Activated CD8-positive, alpha-beta T cell treated with anti-CD3 and anti-CD28 coated beads, Interleukin-2, amount 10 ng/mL, durations not matched to agents 7 days and 5 days (primary cell): ENCODE measurements at regions not wholly inside any gene's neighbourhood (a gene's known extent, or its start where the extent isn't known, plus 50 kb on each side); places are given as distances from the start of the nearest gene placed in this dataset.
"Not testable (repeated sequence)": the region's sequence is repeated elsewhere in the genome, so short reads cannot be mapped to it uniquely, and the experiment has no call there.

Source experiments
- ATAC-seq: fragments of 150-1000 bp; cut with Tn5 transposase; one replicate; pipeline ENCODE4 v1.10.0; 2021; ENCODE audit warnings: moderate library complexity
- CTCF ChIA-PET: fragments of 350-600 bp; sonication (Branson Sonifier 250); formaldehyde crosslinking; loops from one replicate; lab custom pipeline; 2021; ENCODE audit warnings: antibody characterized with exemption; lab: Charles Lee
- POLR2A ChIA-PET: fragments of 350-600 bp; sonication (Branson Sonifier 250); formaldehyde crosslinking; loops from one replicate; lab custom pipeline; 2021; ENCODE audit warnings: antibody characterized with exemption; lab: Charles Lee
- DNase-seq: peaks from one replicate; pipeline ENCODE4 v3.0.0-alpha.2; 2020
- H3K27ac Mint-ChIP-seq: one replicate; pipeline ENCODE4 v1.8.0; 2021; ENCODE audit warnings: mild to moderate bottlenecking, mixed read lengths
- H3K27me3 Mint-ChIP-seq: one replicate; pipeline ENCODE4 v1.8.0; 2021; ENCODE audit warnings: low read depth, mixed read lengths
- H3K36me3 Mint-ChIP-seq: one replicate; pipeline ENCODE4 v1.8.0; 2021; ENCODE audit warnings: low read depth, mixed read lengths
- H3K4me1 Mint-ChIP-seq: one replicate; pipeline ENCODE4 v1.8.0; 2021; ENCODE audit warnings: low read depth, mixed read lengths
- H3K4me3 Mint-ChIP-seq: one replicate; pipeline ENCODE4 v1.8.0; 2021; ENCODE audit warnings: mild to moderate bottlenecking, mixed read lengths
- H3K9me3 Mint-ChIP-seq: one replicate; pipeline ENCODE4 v1.8.0; 2022; ENCODE audit warnings: mixed read lengths; ENCODE audit not compliant: insufficient read depth

DNA sequence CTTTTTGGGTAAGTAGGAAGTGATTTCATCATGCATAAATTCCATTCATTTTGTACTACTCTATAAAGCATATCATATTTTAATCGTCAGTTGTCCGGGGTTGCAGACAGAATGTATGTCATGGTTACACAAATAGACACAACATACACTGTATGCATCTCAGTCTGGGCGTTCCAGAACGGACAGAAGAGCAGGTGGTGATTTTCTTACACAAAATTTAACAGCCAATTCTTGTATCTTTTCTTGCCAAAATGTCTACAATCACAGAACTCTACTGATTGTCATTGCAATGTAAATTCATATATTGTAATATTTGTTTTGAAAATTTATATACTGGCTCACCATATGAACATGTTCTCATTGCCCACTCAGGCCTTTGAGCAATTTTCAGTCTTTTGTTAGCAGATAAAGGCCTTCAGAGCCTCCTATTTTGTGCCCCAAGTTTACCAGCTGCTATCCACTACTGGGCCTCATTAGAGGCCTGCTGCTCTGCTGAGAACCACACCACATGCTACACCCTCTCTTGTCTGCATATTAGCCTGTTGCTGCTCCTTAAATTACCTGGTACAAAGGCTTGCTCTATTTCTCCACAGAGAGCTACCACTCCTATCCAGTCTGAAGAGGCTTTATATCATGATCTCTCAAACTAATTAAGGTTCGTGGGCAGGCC is 61.5 kb downstream of the PRDM13 start:
- DNase-seq (no peak), ATAC-seq (no peak)
- no peaks in the 10 kb centered on the region for H3K9me3 Mint-ChIP-seq
- H3K27ac Mint-ChIP-seq: no peak overlapping the region
- H3K4me1 Mint-ChIP-seq: no peaks in the 10 kb centered on the region
- H3K36me3 Mint-ChIP-seq: no peaks in the 10 kb centered on the region
- ChIA-PET CTCF (no interaction called here), POLR2A (no interaction called here)
- H3K4me3 Mint-ChIP-seq: no peak overlapping the region
- peaks cover 14% of the 10 kb centered on the region for H3K27me3 Mint-ChIP-seq

DNA sequence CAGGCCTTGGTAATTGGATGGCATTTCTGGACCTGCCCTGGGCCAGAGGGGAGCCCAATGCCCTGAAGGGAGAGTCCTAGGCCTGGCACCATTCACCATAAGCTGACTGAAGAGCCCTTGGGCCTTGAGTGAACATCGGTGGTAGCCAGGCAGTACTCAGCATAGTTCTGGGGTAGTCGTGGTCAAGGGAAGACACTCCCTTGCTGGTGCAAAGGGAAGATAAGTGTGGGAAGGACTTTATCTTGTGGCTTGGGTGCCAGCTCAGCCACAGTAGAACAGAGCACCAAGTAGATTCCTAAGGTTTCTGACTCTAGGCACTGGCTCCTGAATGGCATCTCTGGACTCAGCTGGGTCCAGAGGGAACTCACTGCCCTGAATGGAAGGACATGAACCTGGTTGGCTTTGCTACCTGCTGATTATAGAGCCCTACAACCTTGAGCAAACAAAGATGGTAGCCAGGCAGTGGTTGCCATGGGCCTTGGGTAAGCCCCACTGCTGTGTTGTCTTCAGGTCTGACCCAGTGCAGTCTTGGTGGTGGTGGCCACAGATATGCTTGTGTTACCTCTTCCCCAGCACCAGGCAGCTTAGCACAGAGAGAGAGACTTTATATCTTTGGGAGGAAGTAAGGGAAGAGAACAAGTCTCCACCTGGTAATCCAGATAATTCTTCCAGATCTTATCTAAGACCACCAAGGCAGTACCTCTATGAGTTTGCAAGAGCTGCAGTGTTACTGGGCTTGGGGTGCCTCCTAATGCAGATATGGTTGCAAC is 83.5 kb downstream of the PRDM13 start:
- H3K9me3 Mint-ChIP-seq: peaks cover 4% of the 10 kb centered on the region
- no peaks in the 10 kb centered on the region for H3K36me3 Mint-ChIP-seq
- H3K27ac Mint-ChIP-seq: no peak overlapping the region
- ChIA-PET CTCF (no interaction called here), POLR2A (no interaction called here)
- H3K4me3 Mint-ChIP-seq: no peak overlapping the region
- H3K27me3 Mint-ChIP-seq: peaks cover 13% of the 10 kb centered on the region
- H3K4me1 Mint-ChIP-seq: no peaks in the 10 kb centered on the region
- no peak for ATAC-seq
- no peak for DNase-seq

DNA sequence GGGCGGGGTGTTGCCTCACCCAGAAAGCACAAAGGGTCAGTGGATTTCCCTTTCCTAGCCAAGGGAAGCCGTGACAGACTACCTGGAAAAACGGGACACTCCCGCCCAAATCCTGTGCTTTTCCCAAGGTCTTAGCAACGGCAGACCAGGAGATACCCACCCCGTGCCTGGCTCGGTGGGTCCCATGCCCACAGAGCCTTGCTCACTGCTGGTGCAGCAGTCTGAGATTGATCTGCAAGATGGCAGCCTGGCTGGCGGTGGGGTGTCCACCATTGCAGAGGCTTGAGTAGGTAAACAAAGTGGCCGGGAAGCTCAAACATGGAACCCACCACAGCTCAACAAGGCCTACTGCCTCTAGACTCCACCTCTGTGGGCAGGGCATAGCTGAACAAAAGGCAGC is 95.7 kb downstream of the PRDM13 start:
- POLR2A ChIA-PET, H3K9me3 Mint-ChIP-seq, H3K4me1 Mint-ChIP-seq, H3K4me3 Mint-ChIP-seq, CTCF ChIA-PET, H3K36me3 Mint-ChIP-seq, ATAC-seq, H3K27ac Mint-ChIP-seq, DNase-seq: not testable (repeated sequence)
- peaks cover 11% of the 10 kb centered on the region for H3K27me3 Mint-ChIP-seq

DNA sequence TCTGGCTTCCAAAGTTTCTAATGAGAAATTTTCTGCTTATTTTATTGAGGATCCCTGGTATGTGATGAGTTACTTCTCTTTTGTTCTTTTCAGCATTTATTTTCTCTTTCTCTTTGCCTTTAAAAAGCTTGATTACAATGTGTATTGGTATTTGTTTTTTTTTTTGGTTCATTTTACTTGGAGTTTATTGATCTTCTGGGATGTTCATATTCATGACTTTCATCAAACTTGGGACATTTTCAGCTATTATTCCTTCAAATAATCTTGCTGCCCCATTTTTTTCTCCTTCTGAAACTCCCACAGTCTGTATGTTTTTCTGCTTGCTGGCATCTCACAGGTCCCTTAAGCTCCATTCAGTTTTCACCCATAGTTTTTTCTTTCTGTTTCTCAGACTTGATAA is 102.4 kb downstream of the PRDM13 start:
- CTCF ChIA-PET: interaction anchor here (0.6 kb wide), 1 partner anchor 63 kb away, joined by 5 read pairs; no protein-coding TSS in a partner anchor
- no peak overlapping the region for H3K27ac Mint-ChIP-seq
- ATAC-seq: no peak
- H3K36me3 Mint-ChIP-seq: no peaks in the 10 kb centered on the region
- peaks cover 4% of the 10 kb centered on the region for H3K27me3 Mint-ChIP-seq
- DNase-seq: no peak
- POLR2A ChIA-PET: no interaction called here
- H3K9me3 Mint-ChIP-seq: no peaks in the 10 kb centered on the region
- no peaks in the 10 kb centered on the region for H3K4me1 Mint-ChIP-seq
- no peak overlapping the region for H3K4me3 Mint-ChIP-seq

DNA sequence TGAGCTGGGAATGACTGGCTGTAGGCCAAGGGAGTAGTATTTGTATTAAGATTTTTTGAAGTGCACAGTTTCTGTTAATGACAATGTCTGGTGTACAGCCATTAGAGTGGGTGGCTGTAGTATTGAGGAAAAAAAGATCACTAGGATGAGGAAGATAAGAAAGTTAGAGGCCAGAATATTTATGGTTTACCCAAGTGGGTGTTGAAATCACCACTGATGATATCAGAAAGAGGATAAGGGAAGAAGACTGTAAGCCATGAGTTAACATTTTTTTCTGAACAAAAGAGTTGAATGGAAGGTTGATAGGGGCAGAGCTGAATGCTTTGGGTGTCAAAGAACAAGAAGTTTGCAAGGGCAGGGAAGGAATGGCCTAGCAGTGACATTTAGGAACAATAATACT is 104.7 kb downstream of the PRDM13 start:
- Mint-ChIP-seq H3K4me1 (no peaks in the 10 kb centered on the region), H3K36me3 (no peaks in the 10 kb centered on the region), H3K9me3 (no peaks in the 10 kb centered on the region), H3K27me3 (peaks cover 1% of the 10 kb centered on the region), H3K4me3 (no peak overlapping the region), H3K27ac (no peak overlapping the region)
- ChIA-PET CTCF (no interaction called here), POLR2A (no interaction called here)
- DNase-seq: no peak
- no peak for ATAC-seq

DNA sequence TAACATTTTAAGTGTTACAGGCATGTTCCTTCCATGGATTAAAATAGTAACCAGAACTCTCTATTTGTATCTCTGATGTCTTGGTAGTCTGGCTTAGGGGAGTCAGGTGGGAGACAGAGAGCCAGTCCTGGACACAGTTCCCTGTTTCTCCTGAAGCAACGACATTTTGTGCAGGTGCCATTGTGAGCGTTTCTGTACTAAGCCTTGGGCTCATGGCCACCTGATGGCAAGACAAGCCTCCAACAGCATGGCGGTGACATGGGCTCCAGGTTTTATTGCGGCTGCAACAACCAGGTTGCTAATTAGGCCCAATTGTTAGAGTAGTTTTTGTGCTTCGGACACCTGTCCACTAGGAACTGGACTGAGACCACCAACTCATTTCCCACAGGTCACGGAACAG is 105.3 kb downstream of the PRDM13 start:
- no peaks in the 10 kb centered on the region for H3K36me3 Mint-ChIP-seq
- peaks cover 6% of the 10 kb centered on the region for H3K27me3 Mint-ChIP-seq
- H3K9me3 Mint-ChIP-seq: no peaks in the 10 kb centered on the region
- no peak overlapping the region for H3K4me3 Mint-ChIP-seq
- H3K27ac Mint-ChIP-seq: no peak overlapping the region
- ChIA-PET CTCF (no interaction called here), POLR2A (no interaction called here)
- no peaks in the 10 kb centered on the region for H3K4me1 Mint-ChIP-seq
- ATAC-seq: no peak
- no peak for DNase-seq

DNA sequence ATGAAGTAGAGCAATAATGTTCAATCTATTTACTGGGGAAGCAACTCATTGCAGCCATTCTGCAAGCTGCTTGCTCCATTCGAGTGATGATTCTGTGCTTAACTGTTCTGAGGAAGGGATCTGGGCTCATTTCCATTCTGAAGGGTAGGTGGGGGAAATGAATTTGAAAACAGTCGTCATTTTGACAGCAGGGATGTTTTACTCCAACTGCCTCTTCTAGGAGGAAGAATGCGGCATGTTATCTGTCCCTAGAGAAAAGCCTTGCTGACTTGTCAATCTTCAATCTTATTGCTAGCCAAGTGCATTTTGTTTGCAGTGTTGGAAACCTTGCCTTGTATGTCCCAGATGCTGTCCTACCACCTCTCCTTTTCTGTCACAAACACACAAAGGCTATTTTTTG is 105.9 kb downstream of the PRDM13 start:
- no peak for DNase-seq
- CTCF ChIA-PET: no interaction called here
- no peak overlapping the region for H3K4me3 Mint-ChIP-seq
- no peaks in the 10 kb centered on the region for H3K36me3 Mint-ChIP-seq
- no peak for ATAC-seq
- POLR2A ChIA-PET: no interaction called here
- H3K9me3 Mint-ChIP-seq: no peaks in the 10 kb centered on the region
- H3K27ac Mint-ChIP-seq: no peak overlapping the region
- H3K4me1 Mint-ChIP-seq: no peaks in the 10 kb centered on the region
- H3K27me3 Mint-ChIP-seq: peaks cover 6% of the 10 kb centered on the region

DNA sequence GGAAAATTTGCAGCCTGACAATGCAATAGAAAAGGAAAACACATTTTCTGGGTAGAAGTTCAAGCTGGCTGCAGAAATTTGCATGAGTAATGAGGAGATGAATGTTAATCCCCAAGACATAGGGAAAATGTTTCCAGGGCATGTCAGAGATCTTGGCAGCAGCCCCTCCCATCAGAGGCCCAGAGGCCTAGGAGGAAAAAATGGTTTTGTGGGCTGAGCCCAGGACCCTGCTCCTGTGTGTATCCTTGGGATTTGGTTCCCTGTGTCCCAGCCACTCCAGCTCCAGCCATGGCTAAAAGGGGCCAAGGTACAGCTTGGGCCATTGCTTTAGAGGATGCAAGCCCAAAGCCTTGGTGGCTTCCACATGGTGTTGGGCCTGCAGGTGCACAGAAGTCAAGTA is 115.4 kb downstream of the PRDM13 start:
- peaks cover 21% of the 10 kb centered on the region for H3K27me3 Mint-ChIP-seq
- H3K36me3 Mint-ChIP-seq, DNase-seq, CTCF ChIA-PET, POLR2A ChIA-PET, H3K27ac Mint-ChIP-seq, ATAC-seq, H3K4me1 Mint-ChIP-seq, H3K9me3 Mint-ChIP-seq, H3K4me3 Mint-ChIP-seq: not testable (repeated sequence)

DNA sequence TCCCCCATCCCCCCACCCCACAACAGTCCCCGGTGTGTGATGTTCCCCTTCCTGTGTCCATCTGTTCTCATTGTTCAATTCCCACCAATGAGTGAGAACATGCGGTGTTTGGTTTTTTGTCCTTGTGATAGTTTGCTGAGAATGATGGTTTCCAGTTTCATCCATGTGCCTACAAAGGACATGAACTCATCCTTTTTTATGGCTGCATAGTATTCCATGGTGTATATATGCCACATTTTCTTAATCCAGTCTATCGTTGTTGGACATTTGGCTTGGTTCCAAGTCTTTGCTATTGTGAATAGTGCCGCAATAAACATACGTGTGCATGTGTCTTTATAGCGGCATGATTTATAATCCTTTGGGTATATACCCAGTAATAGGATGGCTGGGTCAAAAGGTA is 123.6 kb downstream of the PRDM13 start:
- CTCF ChIA-PET, ATAC-seq, H3K27ac Mint-ChIP-seq, H3K4me1 Mint-ChIP-seq, H3K4me3 Mint-ChIP-seq, DNase-seq, H3K9me3 Mint-ChIP-seq, H3K27me3 Mint-ChIP-seq, POLR2A ChIA-PET, H3K36me3 Mint-ChIP-seq: not testable (repeated sequence)

DNA sequence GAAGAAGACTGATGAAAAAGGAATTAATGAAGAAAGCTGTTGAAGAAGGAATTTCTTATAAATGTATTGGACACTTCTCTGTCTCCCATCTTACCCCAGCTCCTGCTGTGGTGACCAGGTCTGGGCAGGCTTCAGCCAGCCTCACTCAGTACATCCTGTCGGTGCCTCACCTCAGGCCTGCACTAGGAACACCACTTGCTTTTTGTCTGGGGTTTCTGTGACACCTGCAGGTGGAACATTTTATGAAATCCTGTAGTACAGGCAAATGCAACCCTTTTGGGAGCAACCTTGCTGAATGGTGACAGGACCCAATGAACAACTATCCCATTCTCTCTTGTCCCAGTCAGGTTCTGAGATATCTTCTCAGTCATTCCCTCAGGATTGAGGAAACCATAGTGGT is 129.7 kb downstream of the PRDM13 start:
- Mint-ChIP-seq H3K27ac (no peak overlapping the region), H3K4me3 (no peak overlapping the region), H3K27me3 (peaks cover 16% of the 10 kb centered on the region), H3K4me1 (no peaks in the 10 kb centered on the region), H3K9me3 (no peaks in the 10 kb centered on the region), H3K36me3 (no peaks in the 10 kb centered on the region)
- ChIA-PET CTCF (interaction anchor here (0.8 to 2.1 kb wide), 2 partner anchors 133 to 148 kb away, joined by 3 to 8 read pairs; no protein-coding TSS in a partner anchor), POLR2A (no interaction called here)
- DNase-seq (no peak), ATAC-seq (no peak)

DNA sequence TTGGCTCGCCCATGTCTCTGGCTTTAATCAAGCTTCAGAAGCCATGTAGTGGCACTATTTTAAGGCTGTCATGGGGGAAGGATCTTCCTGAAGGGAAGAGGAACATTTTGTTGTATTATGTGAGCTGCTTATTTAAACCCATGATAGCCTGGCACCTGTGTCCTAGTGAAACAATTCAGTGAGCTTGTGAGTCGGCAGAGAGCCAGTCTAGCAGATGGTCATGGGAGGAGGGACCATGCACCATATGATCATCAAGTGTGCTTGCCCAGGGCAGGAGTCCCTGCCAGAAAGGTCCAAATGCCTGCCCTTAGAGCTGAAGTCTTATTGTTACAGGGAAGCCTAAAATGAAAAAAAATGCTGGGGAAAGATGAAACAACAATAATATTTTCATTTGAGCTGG is 132.9 kb downstream of the PRDM13 start:
- Mint-ChIP-seq H3K4me1 (no peaks in the 10 kb centered on the region), H3K27ac (no peak overlapping the region), H3K36me3 (no peaks in the 10 kb centered on the region), H3K27me3 (peaks cover 23% of the 10 kb centered on the region), H3K9me3 (no peaks in the 10 kb centered on the region), H3K4me3 (no peak overlapping the region)
- ATAC-seq (no peak), DNase-seq (no peak)
- ChIA-PET CTCF (no interaction called here), POLR2A (no interaction called here)

DNA sequence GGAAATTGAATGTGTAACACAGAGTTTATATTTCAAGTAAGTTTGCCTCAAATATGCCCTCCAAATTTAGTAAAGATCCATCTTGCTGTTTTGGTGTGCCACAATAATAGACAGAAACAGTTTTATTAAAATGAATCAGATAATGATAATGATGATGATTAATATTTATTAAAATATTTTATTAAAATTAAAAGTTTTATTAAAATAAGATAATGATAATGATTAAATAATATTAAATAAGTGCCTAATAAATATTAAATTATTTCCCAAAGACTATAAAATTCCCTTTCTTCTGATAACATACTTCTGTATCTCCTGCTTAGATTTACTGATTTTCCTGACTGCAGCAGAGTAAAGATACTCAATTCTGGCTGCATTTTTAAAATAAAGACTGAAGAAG is 134.5 kb downstream of the PRDM13 start:
- peaks cover 24% of the 10 kb centered on the region for H3K27me3 Mint-ChIP-seq
- H3K27ac Mint-ChIP-seq: no peak overlapping the region
- CTCF ChIA-PET: interaction anchor here (1.2 to 1.3 kb wide), 2 partner anchors 153 to 308 kb away, joined by 3 read pairs; no protein-coding TSS in a partner anchor
- no peak overlapping the region for H3K4me3 Mint-ChIP-seq
- no peaks in the 10 kb centered on the region for H3K9me3 Mint-ChIP-seq
- ATAC-seq (no peak), DNase-seq (no peak)
- POLR2A ChIA-PET: no interaction called here
- H3K36me3 Mint-ChIP-seq: no peaks in the 10 kb centered on the region
- no peaks in the 10 kb centered on the region for H3K4me1 Mint-ChIP-seq
